CD4-positive, alpha-beta T cell treated with Interleukin-1 beta for 1 hour (primary cell): ENCODE measurements at regions not wholly inside any gene's neighbourhood (a gene's known extent, or its start where the extent isn't known, plus 50 kb on each side); places are given as distances from the start of the nearest gene placed in this dataset.
"Not testable (repeated sequence)": the region's sequence is repeated elsewhere in the genome, so short reads cannot be mapped to it uniquely, and the experiment has no call there.

Experiments
- DNase-seq, 2 donors: peaks; one replicate each; pipeline ENCODE4 v3.0.0-alpha.2; 2020 to 2022

DNA sequence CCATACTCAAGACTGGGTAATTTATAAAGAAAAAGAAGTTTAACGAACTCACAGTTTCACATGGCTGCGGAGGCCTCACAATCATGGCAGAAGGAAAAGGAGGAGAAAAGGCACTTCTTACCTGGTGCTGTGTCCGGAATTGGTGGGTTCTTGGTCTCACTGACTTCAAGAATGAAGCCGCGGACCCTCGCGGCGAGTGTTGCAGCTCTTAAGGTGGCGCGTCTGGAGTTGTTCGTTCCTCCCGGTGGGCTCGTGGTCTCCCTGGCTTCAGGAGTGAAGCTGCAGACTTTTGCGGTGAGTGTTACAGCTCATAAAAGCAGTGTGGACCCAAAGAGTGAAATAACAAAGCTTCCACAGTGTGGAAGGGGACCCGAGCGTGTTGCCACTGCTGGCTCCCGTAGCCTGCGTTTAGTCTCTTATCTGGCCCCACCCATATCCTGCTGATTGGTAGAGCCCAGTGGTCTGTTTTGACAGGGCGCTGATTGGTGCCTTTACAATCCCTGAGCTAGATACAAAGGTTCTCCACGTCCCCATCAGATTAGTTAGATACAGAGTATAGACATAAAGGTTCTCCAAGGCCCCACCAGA is 846.0 kb downstream of the CDH18 start:
- DNase-seq, result not testable (repeated sequence)

GRCh38 chr5:19142713-19143414 is 845.1 kb downstream of the CDH18 start:
- not testable (repeated sequence) for DNase-seq

DNA sequence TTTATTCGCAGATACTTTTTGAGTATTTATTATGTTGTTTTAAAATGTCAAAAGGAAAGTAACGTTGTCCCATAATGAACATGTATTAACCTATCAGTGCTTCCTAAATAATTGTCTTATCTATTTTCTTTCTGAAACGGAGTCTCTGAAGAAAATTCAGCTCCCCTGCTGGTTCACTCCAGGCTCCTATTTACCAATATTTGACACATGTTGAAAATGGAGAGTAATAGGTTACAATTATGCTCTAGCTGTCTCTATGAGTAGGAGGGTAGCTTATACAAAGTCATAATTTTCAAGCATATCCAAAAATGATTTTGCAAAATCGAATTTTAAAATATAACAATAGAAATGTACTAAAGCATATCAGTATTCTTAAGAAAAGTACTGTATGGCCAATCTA is 844.1 kb downstream of the CDH18 start:
- no peak for DNase-seq

- no peak for DNase-seq
Observed at GRCh38 chr5:19169426-19169825, 818.6 kb downstream of the CDH18 start.

DNA sequence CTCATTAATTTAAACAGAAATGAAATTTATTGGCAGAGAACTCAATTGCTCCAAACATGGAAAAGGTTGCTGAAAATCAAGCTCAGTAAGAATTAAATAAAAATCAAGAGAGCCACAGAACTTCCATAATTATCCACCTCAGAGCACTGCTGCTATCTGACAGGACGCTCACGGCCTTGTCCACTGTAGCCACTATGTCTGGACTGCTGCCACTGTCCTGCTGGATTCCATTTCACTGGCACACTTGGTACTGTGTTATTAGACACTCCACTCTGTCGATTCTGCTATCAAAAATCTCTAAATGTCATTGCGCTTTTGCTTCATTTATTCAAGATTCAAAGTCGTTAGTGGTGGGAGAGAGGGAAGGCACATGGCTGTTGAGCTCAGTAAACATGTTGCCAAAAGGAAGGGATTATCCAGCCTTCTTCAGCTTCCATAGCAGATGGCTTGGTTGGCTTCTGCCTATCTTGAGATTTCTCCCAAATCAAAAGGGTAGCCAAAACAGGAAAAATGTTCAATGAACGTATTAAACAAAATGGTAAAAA is 815.0 kb downstream of the CDH18 start:
- no peak for DNase-seq

- no peak for DNase-seq
Observed at GRCh38 chr5:19175776-19176570, 812.0 kb downstream of the CDH18 start.

- no peak for DNase-seq
Observed at GRCh38 chr5:19179571-19179970, 808.4 kb downstream of the CDH18 start.

GRCh38 chr5:19189176-19189575 is 798.8 kb downstream of the CDH18 start:
- DNase-seq, result no peak

DNA sequence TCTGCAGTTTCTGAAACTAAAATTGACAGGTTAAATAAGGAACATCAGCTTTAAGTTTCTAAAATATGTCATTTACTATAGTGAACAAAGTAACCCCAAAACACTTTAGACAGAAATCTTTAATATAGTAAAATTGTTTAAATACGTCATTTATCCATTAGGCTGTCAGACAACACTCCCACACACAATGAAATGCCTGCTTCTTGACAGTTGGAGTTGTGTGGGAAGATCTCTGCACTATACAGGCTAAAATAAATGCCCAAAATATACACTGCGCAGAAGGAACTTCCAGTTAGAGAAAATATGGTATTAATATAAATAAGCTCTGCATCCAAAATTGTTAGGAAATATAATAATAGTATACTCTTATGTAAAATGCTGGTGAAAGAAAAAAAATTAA is 794.4 kb downstream of the CDH18 start:
- no peak for DNase-seq

DNA sequence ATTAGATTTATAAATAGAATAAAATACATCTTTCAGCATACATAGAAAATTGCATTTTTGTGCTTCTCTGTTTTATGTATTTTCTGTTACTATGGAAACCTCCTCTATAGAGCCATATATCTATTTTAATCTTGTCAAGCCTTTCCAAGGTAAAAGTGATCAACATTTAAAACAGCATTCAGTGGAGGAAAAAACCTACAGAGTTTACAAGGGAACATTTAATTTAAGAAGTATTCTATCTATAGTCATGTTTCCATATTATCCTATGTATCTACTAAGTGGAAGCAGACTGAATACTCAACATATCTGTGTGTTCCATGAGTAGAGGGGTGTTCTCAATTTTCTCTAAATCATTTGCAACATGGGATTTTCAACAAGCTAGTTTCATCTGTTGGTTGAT is 791.4 kb downstream of the CDH18 start:
- DNase-seq, result no peak

DNA sequence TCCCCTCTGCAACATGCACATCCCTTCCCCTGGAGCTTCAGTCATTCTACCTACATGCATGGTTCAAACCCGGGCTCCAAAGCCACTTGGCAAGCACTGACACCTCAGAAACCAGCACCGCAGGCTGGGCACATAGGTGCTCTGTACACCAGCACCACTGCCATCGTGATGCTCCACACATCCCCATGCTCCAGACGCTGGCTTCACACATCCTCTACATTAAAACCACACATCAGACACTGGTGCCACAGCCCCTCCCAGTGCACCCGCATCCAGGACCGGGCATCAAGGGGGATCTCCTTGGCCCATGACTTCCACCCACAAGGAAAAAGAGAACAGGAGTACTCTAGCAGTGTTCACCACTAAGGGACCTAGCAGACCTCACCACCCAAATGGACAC is 787.7 kb downstream of the CDH18 start:
- no peak for DNase-seq

DNA sequence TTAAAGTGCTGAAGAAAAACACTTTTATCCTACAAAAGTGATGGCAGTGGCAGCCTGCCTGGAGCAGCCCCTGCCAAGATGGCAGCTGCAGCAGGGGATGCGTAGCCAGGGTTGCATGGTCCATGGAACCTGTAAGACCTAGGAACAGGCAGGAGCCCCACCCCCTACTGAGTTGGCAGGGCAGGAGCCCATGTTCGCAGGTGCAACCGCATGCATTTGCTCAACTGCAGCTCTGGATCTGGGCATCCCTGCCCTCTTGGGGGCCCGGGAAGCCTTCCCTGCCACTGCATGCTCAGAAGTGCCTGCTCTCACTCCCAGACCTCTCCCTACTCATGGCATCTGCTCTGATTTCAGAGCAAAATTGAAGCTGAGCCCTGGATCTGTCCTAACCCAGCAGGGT is 779.6 kb downstream of the CDH18 start:
- no peak for DNase-seq

- no peak for DNase-seq
Observed at GRCh38 chr5:19210886-19211285, 777.1 kb downstream of the CDH18 start.

DNA sequence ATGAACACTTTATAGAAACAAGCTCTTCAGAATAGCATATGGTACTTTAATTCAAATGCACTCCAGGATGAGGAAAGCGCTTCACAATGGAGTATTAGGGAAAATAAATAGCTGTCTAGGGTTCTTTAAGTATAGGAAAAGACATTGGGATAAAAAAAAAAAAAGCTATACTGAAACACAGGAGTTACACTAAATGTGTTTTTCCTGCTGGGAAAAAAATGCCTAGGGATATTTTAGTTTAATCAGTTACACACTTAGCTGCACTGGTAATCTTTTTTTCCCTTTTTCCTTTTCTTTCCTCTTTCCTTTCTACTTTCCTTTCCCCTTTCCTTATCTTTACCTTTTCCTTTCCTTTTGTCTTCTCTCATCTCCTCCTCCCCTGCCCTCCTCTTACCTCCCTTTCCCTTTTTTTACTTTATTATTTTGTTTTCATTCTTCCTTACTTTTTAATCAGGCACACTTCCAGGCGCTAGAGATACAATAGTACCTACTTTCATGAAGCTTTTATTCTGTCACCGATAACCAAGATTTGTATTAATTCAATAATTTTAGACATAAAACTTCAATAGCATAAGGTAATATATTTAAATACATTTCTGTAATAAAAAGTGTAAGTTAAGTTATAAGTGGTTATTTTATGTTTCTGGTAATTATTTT is 758.7 kb downstream of the CDH18 start:
- DNase-seq, result no peak

DNA sequence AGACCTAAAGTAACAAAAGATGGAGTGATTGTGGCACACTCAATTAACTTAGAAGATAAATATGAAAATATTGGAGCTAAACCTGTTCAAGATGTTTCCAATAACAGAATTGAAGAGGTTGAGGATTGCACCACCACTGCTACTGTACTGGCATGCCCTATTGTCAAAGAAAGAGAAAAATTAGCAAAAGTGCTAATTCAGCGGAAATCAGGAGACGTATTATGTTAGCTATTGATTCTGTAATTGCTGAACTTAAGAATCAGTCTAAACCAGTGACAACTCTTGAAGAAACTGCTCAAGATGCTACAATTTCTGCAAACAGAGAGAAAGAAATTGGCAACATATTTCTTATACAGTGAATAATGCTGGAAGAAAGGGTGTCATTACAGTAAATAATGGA is 754.4 kb downstream of the CDH18 start:
- DNase-seq, result no peak

DNA sequence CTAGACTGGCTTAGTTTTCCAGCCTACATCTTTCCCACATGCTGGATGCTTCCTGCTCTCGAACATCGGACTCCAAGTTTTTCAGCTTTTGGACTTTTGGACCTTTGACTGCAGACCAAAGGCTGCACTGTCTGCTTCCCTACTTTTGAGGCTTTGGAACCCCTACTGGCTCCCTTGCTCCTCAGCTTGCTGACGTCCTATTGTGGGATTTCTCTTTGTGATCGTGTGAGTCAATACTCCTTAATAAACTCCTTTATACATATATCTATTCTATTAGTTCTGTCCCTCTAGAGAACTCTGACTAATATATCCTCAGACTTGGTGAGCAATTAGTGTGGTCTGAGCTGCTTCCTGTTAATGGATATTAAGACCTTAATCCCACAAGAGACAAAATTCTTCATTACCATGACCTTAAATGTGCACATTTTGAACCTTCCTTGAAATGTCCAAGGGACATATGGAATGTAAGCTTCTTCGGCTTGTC is 752.9 kb downstream of the CDH18 start:
- DNase-seq, result no peak

- DNase-seq, result no peak
Observed at GRCh38 chr5:19240170-19240569, 747.8 kb downstream of the CDH18 start.

GRCh38 chr5:19241690-19242089 is 746.3 kb downstream of the CDH18 start:
- DNase-seq, result no peak

DNA sequence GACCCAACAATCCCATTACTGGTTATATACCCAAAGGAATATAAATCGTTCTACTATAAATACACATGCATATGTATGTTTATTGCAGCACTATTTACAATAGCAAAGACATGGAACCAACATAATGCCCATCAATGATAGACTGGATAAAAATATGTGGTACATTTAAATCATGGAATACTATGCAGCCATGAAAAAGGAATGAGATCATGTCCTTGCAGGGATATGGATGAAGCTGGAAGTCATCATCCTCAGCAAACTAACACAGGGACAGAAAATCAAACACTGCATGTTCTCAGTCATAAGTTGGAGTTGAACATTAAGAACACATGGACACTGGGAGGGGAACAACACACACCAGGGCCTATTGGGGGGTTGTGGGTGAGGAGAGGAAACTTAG is 741.8 kb downstream of the CDH18 start:
- DNase-seq, result not testable (repeated sequence)

DNA sequence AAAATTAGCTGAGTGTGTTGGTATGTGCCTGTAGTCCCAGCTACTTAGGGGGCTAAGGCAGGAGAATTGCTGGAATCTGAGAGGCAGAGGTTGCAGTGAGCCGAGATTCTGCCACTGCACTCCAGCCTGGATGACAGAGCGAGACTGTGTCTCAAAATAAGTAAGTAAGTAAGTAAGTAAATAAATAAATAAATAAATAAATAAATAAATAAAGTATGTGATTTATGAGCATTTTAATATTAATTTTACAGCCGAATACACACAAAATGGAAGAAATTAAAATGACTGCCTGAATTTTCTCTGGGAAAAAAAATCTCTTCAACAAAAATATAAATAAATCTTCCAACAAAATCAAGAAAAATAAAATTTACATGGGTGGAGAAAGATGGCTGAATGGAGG is 740.7 kb downstream of the CDH18 start:
- DNase-seq, result no peak

DNA sequence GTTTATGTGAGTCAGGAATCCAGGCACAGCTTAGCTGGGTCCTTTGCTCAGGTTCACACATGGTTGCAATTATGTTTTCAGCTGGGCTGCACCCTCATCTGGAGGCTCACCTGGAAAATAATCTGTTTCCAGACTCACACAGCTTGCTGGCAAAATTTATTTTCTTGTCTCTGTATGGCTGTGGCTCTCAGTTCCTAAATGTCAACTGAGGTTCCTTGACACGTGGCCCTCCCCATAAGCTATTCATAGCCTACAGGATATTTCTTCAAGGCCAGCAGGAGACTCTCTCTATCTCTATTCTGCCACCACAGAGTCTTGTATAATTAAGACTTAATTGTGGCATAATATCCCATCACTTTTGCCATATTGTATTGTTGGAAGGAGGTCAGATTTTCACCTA is 732.0 kb downstream of the CDH18 start:
- no peak for DNase-seq

DNA sequence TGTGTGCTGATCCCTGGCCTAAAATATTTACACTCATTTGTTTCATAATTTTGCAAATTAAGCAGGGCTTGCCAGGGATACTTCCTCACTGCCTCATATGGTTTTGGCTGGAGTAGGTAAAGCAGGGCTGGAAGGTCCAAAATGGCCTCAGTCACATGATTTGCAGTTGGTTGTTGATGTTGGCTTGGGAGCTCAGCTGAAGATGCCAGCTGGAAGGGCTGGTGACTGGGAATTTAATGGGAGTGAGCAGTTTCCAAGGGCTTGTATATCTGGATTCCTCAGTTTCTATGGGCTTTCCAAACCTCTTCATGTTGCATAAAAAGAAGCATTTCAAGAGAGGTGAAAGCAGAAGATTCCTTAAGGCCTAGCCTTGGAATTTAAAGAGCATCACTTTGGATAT is 729.3 kb downstream of the CDH18 start:
- DNase-seq, result no peak

GRCh38 chr5:19261879-19262278 is 726.1 kb downstream of the CDH18 start:
- no peak for DNase-seq
